HG03060 (cell line): ENCODE measurements at regions not wholly inside any gene's neighbourhood (a gene's known extent, or its start where the extent isn't known, plus 50 kb on each side); places are given as distances from the start of the nearest gene placed in this dataset.
"Not testable (repeated sequence)": the region's sequence is repeated elsewhere in the genome, so short reads cannot be mapped to it uniquely, and the experiment has no call there.

Experiments used
- ATAC-seq: cut with Tn5 transposase; IDR thresholded peaks from one replicate; pipeline ENCODE4 v1.9.1; 2021; ENCODE audit warnings: low read depth, moderate number of reproducible peaks; ENCODE audit not compliant: unreplicated experiment

DNA sequence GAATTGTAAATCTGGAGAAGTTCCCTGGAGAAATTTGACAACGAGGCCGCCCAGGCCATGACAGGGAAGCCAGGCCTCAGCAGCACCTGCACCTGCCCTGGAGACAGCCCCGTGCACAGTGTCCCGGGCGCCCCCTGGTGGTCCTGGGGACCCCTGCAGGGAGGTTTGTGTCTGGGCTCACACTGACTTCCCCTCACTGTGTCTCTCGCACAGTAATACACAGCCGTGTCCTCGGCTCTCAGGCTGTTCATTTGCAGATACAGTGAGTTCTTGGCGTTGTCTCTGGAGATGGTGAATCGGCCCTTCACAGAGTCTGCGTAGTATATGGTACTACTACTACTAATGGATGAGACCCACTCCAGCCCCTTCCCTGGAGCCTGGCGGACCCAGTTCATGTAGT lies 1201.6 kb downstream of the TMEM121 start:
- not testable (repeated sequence) for ATAC-seq

DNA sequence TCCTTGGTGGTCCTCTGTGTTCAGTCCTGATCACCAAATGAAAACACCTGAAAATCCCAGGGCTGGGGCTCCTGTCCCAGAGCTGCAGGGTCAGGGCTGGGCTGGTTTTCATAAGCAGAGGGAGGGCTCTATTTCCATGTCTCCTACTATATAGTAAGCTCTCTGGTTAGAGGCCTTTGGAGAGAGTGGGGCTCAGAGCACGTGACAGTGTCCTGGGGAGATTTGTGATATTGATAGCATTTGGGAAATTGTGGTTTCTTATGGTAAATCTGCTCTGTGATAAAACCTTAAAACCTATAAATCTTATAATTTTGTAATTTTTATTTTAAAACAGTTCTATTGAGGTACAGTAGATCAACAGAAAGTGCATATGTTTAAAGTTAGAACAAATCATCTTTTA lies 1202.2 kb downstream of the TMEM121 start:
- ATAC-seq, result no peak

DNA sequence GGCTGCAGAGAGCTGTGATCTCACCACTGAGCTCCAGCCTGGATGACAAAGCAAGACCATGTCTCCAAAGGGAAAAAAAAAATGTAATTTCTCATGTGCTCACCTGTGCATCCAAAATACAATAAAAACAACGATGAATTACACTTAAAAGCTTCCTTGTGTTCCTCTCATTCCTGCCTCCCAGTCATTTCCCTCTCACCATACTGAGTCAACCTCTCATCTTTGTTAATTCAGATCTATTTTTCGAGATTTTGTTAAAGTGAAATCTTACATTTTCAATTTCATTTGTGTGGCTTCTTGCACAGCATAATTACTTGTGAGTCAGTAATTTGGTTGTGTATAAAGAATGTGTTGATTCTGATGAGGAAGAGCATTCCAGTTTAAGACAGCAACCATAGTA lies 1203.2 kb downstream of the TMEM121 start:
- ATAC-seq, result no peak

DNA sequence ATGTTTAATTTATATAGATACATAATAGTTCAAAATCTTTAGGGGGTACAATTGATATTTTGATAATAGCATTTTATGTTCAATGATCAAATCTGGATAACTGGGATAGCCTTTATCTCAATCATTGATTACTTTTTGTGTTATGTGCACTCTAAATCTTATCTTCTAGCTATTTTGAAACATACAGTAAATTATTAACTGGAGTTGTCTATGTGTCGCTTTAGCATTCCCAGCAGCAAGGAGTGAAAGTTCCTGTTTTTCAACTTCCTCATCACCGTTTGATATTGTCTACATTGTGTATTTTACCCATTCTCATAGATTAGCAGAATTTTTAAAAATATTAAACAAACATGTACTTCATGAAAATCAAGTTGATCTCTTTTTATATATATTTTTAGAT lies 1207.4 kb downstream of the TMEM121 start:
- ATAC-seq, result no peak

DNA sequence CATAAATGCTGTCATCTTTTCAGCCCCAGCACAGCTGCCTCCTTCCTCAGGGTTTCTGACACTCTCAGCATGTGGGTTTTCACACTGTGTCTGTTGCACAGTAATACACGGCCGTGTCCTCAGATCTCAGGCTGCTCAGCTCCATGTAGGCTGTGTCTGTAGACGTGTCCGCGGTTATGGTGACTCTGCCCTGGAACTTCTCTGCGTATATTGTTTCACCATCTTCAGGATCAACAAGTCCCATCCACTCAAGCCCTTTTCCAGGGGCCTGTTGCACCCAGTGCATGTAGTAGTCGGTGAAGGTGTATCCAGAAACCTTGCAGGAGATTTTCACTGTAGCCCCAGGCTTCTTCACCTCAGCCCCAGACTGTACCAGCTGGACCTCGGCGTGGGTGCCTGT lies 1210.6 kb downstream of the TMEM121 start:
- no peak for ATAC-seq

DNA sequence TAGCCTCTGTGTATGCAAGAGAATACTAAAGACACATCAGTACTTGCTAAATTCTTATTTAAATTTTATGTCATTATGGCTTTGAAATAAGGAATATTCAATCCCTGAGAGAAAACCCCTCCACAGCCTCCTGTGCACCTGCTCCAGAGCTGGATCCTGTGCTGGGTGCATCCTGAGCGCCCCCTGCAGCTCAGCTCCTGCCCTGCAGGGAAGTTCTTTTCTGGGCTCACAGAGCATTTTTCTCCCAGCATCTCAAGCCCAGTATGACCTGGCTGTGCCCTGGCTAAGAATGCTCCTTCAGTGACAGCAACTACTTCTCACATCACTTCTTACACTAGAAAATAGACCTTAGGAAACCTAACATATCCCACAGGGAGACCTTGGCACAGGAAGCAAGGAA lies 1211.7 kb downstream of the TMEM121 start:
- no peak for ATAC-seq

DNA sequence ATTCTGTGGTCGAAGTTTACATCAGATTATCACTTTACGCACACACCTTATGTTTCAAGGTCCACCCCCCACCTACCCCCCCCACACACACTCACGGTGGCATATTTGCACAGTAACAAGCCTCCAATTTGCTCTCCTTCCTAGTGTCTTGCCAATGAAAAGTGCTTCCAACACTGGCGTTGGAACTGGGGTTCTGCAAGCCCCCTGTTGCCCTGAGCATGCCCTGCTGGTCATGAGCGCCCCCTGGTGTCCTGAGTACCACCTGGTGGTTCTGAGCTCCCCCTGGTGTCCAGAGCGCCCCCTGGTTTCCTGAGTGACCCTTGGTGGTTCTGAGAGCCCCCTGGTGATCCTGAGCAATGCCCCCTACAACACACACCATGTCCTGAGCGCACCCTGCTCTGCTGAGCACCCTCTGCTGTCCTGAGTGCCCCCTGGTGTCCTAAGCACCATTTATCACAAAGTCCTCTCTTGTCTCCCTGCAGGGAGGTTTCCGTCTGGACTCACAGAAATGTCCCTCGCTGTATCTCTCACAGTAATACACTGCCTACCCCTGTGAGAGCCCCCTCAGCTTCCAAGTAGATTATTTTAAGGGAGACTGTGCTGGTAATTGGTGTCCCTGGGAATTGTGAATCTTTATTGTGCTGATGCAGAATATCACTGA lies 1212.3 kb downstream of the TMEM121 start:
- not testable (repeated sequence) for ATAC-seq

DNA sequence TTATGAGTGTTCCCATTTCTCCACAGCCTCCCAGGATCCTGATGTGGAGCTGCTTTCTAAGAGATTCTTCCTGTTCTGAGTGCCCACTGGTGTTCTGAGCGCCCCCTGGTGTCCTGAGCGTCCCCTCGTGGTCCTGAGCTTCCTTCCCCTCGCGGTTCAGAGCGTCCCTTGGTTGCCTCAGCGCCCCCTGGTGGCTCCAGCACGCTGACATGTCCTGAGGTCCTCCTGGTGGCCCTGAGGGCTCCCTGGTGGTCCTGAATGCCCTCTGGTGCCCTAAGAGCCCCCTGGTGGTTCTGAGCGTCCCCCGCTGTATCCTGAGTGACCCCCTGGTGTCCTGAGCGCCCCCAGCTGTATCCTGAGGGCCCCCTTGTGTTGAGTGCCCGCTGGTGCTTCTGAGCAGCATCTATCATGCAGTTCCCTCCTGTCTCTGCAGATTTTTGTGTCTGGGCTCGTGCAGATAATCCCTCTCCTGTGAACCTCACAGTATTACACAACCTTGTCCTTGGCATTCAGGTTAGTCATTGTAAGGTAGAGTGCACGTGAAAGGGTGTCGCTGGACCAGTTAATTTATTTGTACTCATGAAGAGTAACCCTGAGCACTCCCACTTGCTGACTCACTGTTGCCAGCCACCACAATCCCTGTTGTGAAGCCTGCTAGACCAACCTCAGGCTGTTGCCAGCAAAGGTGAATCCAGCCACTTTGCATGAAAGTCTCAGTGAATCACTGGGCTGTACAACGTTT lies 1214.9 kb downstream of the TMEM121 start:
- ATAC-seq, result not testable (repeated sequence)

DNA sequence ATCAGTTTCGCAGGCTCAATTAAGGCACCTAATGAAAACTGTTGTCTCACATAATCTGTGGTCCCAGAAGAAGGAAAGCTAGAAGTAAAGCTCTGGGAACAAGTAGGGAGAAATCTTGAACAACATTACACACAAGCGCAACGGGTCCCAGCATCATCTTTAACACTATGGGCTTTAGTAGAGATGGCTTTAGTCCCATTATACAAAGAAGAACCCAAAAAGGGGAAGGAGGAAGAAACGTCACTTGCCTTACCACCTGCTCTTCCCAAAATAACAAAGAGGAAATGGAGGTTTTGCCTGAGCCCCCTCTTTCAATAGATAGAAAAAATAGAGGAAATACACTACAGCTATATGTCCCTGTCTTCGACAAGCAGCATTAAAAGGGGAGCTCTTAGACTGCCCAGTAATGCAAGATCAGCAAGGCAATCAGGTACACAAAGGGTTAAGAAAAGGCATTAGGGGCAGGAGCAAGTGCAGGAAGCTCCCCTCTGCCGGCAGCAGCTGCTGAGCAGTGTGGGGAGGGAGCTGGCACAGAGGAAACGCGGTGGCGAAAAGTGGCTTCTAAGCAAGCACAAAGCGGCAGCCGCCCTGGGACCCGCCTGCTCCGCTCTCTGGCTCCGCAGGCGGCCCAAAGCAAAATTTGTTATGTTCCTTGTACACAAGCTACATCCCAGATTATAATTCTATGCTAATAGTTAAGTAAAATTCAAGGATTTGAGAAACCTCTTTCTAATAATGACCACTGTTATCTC lies 1218.8 kb downstream of the TMEM121 start:
- ATAC-seq, result not testable (repeated sequence)

DNA sequence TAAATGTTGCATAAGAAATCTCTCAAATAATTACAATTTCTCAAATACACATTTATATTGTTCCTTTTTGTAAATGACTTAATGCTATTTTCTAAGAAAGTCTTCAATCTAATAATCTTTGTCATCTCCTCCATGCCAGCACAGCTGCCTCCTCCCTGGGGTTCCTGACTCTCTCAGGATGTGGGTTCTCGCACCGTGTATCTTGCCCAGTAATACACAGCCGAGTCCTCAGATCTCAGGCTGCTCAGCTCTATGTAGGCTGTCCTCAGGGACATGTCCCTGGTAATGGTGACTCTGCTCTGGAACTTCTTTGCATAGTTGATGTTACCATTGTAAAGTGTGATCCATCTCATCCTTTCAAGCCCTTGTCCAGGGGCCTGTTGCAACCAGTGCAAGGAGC lies 1223.7 kb downstream of the TMEM121 start:
- not testable (repeated sequence) for ATAC-seq

DNA sequence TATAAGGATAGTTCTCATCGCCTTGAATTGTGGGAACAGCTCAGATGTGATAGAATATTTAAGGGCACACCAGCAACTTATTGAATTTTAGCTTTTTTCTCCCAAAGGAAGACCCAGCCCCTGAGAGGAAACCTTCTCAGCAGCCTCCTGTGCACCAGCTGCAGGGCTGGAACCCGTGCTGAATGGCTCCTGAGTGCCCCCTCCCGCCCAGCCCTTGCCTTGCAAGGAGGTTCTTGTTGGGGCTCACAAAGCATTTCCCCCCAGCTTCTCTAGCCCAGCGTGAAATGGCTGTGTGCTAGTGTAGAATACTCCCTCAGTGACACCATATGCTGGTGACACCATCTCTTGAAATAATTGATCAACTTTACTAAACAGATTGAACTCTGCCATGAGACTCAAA lies 1227.4 kb downstream of the TMEM121 start:
- ATAC-seq, result not testable (repeated sequence)

DNA sequence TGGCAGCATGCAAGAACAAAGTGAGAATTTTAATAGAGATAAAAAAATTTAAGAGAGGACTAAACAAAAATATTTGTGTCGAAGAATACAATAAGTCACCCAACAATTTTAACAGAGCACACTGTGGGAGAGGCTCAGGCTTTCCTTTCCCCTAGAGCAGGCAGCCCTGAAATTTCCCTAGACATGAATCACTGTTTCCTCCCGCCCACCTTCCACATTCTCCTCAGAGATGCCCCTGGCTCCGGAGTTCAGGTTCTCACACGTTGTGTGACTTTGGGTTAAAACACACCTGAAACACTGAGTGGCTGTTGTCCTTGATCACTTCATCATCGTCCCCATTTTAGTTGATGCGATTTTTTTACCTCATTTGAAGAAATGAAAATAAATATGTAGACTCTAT lies 1231.1 kb downstream of the TMEM121 start:
- not testable (repeated sequence) for ATAC-seq

DNA sequence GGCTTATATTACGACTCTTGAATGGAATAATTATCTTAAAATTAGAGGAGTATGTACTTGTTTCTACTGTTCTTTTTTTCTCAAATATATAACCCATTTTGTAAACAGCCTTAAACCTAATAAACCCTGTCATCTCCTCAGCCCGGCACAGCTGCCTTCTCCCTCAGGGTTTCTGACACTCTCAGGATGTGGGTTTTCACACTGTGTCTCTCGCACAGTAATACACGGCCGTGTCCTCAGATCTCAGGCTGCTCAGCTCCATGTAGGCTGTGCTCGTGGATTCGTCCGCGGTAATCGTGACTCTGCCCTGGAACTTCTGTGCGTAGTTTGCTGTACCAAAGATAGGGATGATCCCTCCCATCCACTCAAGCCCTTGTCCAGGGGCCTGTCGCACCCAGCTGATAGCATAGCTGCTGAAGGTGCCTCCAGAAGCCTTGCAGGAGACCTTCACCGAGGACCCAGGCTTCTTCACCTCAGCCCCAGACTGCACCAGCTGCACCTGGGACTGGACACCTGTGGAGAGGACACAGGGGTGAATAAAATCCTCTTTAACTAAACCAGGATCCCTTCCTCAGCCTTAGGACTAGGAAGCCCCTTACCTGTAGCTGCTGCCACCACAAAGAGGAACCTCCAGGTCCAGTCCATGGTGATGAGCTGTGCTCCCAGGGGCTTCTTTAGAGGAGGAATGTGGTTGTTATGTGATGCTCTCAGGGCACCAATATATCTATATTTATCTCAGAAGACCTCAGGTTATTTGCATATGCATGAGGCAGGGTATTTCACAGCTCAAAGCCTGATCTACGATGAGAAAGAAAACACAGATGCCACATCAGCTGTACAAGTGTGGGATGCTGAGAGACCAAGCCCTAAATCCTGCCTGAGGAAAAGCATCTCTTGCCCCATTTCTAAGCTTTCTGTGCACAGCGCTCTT lies 1235.8 kb downstream of the TMEM121 start:
- not testable (repeated sequence) for ATAC-seq

DNA sequence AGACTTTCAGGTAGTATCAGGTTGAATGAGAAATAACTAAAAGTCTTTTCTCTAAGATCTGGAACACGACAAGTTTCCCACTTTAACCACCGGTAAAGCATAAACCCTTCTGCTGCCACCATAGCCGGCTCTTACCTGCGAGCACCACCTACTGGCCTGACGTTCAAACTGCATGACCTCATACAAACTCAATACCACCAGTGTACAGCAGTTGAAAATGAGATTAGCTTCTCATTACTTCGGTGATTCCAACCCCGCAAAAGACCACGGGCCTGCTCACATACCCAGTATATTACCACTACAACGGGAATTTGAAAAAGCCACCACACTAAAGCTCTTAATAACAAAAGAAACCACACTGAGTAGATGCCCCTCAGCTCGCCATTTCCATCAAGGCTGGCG lies 1238.6 kb downstream of the TMEM121 start:
- ATAC-seq, result not testable (repeated sequence)

DNA sequence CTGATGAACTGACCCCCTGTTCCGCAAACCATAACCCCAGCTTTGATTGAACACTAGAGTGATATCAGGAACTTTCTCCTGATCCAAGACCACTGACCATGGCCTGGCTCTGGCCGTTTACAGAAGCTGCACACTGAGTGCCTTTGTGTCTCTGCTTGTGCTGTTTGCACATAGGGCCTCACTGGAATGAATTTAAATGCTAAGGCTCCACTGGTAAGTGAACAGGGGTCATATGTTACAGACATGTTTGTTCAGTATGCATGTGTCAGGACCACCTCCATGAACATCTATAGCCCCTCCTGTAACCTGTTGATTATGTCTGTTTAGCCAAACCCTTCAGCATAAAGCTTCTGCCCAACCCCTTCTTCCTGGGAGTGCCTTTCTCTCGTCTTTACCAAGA lies 1239.8 kb downstream of the TMEM121 start:
- no peak for ATAC-seq

DNA sequence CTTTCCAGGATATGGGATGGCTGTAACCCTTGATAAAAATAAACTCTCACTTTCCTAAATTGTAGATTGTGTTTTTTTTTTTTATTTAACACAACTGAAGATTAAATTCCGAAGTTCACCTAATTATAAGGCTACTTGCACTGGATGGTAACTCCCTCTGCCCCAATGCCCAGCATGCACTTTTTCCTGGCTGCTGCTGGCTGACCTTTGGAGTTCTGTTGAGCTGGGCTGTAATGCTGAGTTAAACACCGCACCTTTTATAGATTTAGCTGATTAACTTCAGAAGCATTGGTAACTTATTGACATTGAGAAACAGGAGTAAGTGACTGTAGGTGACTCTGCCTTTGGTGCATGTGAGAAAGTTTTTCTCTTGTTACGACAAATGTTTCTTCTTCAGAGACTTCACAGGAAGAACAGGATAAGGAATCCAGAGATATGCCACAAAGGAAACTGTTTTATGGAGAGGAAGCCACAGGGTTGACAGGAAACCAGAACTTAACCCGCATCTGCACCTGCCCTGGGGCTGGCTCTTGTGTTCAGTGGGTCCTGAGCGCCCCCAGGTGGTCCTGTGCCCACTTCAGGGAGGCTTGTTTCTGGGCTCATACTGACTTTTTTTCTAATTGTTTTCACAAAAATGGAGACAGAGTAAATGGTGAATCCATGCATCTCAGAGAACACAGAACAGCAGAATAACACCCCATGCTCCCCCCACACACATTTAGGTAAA lies 1240.3 kb downstream of the TMEM121 start:
- not testable (repeated sequence) for ATAC-seq

DNA sequence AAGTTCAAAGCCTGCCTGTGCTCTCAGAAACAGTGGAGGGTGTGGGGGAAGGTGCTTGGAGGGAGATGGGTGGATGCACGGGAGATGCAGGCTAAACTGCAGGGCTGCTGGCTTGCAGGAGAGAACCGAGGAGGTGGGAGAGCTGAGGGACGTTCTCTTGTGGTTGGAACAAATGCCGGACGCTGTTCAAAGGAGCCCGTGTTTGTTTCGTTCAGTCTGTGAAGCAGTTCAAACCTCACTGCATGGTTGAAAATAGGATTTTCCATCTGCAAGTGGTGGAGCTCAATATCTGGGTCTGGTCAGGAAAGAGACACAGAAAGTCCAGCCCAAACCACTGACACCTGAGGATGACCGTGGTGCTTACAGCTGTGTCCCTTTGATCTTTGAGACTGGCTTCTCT lies 1241.8 kb downstream of the TMEM121 start:
- ATAC-seq, result not testable (repeated sequence)

DNA sequence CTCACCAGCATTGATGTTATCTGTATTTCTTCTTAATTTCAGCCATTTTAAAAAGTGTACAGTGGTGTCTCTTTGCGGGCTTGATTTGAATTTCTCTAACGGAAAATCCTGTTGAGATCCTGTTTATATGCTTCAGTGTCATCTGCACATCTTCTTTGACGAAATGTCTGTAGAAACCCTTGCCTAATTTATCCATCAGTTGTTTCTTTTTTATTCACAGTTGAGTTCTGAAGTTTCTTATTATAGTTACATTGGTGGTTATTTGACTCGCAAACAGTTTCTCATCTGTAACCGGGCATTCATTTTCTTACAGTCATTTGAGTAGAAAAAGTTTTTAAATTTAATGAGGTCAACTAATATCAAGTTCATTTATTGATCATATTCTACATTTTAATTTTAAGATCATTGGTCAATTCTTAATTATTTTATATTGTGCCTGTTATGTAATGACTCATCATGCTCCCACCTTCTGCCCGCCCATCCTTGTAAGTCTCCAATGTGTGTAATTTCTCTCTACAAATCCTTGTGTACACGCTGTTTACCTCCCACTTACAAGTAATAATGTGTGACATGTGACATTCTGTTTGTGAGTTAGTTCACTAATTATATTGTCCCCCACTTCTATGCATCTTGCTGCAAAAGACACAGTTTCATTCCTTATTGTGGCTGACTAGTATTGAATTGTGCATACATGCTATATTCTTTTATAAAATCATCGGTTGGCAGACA lies 1242.8 kb downstream of the TMEM121 start:
- ATAC-seq, result not testable (repeated sequence)

DNA sequence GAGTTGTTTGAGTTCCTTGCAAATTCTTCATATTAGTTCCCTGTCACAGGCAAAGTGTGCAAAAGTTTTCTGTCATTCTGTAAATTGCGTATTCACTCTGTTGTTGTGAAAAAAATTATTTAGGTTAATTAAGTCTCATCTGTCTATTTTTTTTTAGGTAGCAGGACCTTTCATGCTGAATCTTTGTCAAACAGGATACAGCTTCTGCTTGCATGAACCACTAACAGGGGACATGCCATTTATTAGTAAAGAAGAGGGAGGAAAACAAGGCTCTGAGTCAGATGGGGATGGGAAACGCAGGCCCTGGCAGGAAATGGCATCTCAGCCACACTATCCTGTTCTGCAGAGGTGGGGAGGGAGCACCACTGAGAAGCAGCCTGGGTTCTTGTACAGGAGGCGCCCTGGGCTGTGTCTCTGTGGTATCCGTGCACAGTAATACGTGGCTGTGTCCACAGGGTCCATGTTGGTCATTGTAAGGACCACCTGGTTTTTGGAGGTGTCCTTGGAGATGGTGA lies 1243.8 kb downstream of the TMEM121 start:
- ATAC-seq, result not testable (repeated sequence)
